ENCODE measurements at regions not wholly inside any gene's neighbourhood (a gene's known extent, or its start where the extent isn't known, plus 50 kb on each side); places are given as distances from the start of the nearest gene placed in this dataset.

DNA sequence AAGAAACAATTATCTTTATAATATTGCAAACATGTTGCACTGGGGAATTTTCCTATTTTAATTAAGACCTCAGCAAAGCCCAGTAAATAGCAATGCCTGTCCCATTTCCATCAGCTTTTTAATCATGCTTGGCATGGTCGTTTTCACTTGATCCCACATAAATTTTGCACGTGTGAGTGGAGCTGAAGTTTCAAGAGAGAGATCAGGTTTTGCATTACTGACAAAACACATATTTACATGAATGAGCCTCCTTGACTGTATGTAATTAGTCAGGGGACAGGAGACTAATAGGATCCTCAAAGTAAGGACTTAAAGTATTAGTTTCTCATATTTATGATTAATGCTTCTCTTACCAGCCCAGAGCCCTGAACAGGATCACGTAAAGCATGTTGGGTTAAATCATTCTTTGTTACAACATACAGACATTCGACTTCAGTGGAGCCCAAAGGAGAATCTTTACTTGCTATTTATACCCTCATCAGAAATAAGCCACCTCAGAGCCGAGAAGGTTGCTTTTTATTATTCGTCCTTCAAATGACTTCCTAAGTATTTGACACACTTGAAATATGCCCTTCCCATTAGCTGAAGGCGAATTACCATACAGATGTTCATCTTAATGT lies 711.3 kb downstream of the GALR1 start:
- no peak overlapping the region for H3K9ac ChIP-seq (ENCODE audit: low read depth, low read length)
- H3K36me3 ChIP-seq (ENCODE audit: control insufficient read depth, insufficient read depth, low read length): no peaks in the 10 kb centered on the region
- H3K27ac ChIP-seq (ENCODE audit: low read depth, low read length): no peak overlapping the region
- H3K9me3 ChIP-seq (ENCODE audit: control insufficient read depth, insufficient read depth, low read length): no peaks in the 10 kb centered on the region
- H3K4me1 ChIP-seq (ENCODE audit: control insufficient read depth, insufficient read depth, low read length): no peaks in the 10 kb centered on the region
- no peak overlapping the region for H3K4me3 ChIP-seq (ENCODE audit: low read depth, low read length)
- no peaks in the 10 kb centered on the region for H3K27me3 ChIP-seq (ENCODE audit: control insufficient read depth, insufficient read depth, low read length)

DNA sequence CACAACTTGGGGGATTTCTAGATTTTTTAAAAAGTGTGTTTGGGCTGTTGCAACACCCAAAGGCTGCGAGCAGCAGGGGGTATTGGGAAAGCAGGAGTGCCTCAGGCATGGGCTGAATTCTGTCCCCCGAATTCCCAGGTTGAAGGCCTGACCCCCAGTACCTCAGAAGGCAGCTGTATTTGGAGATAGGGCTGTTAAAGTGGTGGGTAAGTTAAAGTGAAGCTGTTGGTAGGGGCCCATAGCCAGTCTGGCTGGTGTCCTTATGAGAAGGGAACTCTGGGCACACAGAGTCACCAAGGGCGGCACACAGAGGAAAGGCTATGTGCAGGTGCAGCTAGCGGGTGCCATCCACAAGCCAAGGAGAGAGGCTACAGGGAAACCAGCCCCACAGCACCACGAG lies 717.4 kb downstream of the GALR1 start:
- Histone ChIP-seq H3K27me3 (ENCODE audit: control insufficient read depth, insufficient read depth, low read length) (no peaks in the 10 kb centered on the region), H3K4me3 (ENCODE audit: low read depth, low read length) (no peak overlapping the region), H3K9ac (ENCODE audit: low read depth, low read length) (no peak overlapping the region), H3K27ac (ENCODE audit: low read depth, low read length) (no peak overlapping the region), H3K9me3 (ENCODE audit: control insufficient read depth, insufficient read depth, low read length) (no peaks in the 10 kb centered on the region), H3K36me3 (ENCODE audit: control insufficient read depth, insufficient read depth, low read length) (no peaks in the 10 kb centered on the region), H3K4me1 (ENCODE audit: control insufficient read depth, insufficient read depth, low read length) (peaks cover 13% of the 10 kb centered on the region)

DNA sequence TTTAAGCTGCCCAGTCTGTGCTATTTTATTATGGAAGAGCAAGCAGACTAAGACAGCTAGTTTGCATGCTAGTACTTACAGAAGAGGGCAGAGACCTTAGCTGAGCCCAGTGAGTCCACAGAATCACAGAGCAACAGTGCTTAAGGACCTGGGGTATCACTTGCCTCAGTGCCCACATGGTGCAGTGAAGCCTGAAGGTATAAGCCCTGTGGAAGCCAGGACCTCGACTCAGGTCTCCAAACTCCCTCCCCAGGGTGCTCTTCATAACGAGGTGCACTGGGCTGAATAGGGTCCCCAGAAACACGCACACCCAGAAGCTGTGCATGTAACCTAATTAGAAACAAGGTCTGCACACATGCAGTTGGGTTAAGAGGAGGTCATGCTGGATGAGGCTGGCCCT lies 718.1 kb downstream of the GALR1 start:
- Histone ChIP-seq H3K9me3 (ENCODE audit: control insufficient read depth, insufficient read depth, low read length) (no peaks in the 10 kb centered on the region), H3K4me1 (ENCODE audit: control insufficient read depth, insufficient read depth, low read length) (peaks cover 13% of the 10 kb centered on the region), H3K4me3 (ENCODE audit: low read depth, low read length) (no peak overlapping the region), H3K27ac (ENCODE audit: low read depth, low read length) (no peak overlapping the region), H3K27me3 (ENCODE audit: control insufficient read depth, insufficient read depth, low read length) (no peaks in the 10 kb centered on the region), H3K9ac (ENCODE audit: low read depth, low read length) (no peak overlapping the region), H3K36me3 (ENCODE audit: control insufficient read depth, insufficient read depth, low read length) (no peaks in the 10 kb centered on the region)

DNA sequence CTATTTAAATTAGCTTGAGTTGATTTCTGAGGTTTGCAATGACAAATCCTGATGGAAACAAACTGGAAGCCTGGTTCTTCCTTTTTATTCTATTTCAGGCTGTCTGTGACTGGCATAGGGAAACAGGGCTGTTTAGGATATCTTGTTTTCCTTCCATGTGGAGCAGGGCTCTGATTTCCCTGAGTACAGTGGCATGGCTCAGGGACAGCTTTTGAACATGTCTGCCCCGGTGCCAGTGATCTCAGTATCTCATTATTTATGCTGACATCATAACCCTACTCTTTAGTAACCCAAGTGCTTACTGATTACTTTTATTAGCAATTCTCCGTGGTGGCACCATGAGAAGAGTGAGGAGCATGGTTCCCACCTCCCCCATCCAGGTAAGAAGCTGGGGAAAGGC lies 720.3 kb downstream of the GALR1 start:
- Histone ChIP-seq H3K4me1 (ENCODE audit: control insufficient read depth, insufficient read depth, low read length) (peaks cover 13% of the 10 kb centered on the region), H3K4me3 (ENCODE audit: low read depth, low read length) (no peak overlapping the region), H3K27me3 (ENCODE audit: control insufficient read depth, insufficient read depth, low read length) (no peaks in the 10 kb centered on the region), H3K9me3 (ENCODE audit: control insufficient read depth, insufficient read depth, low read length) (no peaks in the 10 kb centered on the region), H3K27ac (ENCODE audit: low read depth, low read length) (no peak overlapping the region), H3K9ac (ENCODE audit: low read depth, low read length) (no peak overlapping the region), H3K36me3 (ENCODE audit: control insufficient read depth, insufficient read depth, low read length) (no peaks in the 10 kb centered on the region)

DNA sequence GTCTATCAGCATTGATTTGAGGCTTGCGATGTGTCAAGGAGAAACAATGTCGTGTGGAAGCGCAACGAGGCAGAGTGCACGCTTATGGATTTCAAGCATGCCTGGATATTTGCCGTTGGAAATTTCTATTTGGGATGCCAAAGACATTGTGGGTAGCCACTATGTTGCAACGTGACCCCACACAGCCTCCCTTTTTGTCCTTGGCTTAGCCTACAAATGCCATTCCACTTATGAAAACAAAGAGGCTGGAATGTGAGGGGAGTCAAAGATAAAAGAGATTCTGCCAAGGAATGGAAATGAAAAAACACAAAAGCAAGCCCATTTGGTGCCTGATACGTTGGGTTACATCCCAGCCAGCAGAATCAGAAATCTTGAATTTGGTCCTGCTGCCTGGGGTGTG lies 721.2 kb downstream of the GALR1 start:
- Histone ChIP-seq H3K9ac (ENCODE audit: low read depth, low read length) (no peak overlapping the region), H3K4me1 (ENCODE audit: control insufficient read depth, insufficient read depth, low read length) (peaks cover 13% of the 10 kb centered on the region), H3K4me3 (ENCODE audit: low read depth, low read length) (no peak overlapping the region), H3K36me3 (ENCODE audit: control insufficient read depth, insufficient read depth, low read length) (no peaks in the 10 kb centered on the region), H3K27ac (ENCODE audit: low read depth, low read length) (no peak overlapping the region), H3K9me3 (ENCODE audit: control insufficient read depth, insufficient read depth, low read length) (no peaks in the 10 kb centered on the region), H3K27me3 (ENCODE audit: control insufficient read depth, insufficient read depth, low read length) (no peaks in the 10 kb centered on the region)

DNA sequence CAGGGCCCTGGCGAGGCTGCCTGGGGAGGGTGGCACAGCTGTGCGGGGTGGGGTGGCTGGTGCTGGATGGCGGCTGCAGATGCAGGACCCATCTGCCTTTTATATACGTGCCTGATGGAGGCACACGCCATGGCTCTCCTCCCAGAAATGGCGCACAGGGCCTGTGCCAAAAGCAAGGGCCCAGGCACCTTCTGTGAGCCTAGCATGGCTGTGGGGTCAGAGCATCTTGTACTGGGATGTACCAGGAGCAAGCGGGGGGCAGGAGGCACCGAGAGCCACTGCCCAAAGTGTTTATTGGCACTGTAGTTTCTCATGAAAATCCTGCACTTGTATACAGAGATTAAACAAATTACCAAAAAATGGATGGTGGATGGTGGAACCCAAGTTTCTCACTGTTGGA lies 724.1 kb downstream of the GALR1 start:
- H3K4me3 ChIP-seq (ENCODE audit: low read depth, low read length): no peak overlapping the region
- H3K9me3 ChIP-seq (ENCODE audit: control insufficient read depth, insufficient read depth, low read length): no peaks in the 10 kb centered on the region
- no peak overlapping the region for H3K27ac ChIP-seq (ENCODE audit: low read depth, low read length)
- no peaks in the 10 kb centered on the region for H3K36me3 ChIP-seq (ENCODE audit: control insufficient read depth, insufficient read depth, low read length)
- H3K4me1 ChIP-seq (ENCODE audit: control insufficient read depth, insufficient read depth, low read length): peaks cover 13% of the 10 kb centered on the region
- no peak overlapping the region for H3K9ac ChIP-seq (ENCODE audit: low read depth, low read length)
- H3K27me3 ChIP-seq (ENCODE audit: control insufficient read depth, insufficient read depth, low read length): no peaks in the 10 kb centered on the region

DNA sequence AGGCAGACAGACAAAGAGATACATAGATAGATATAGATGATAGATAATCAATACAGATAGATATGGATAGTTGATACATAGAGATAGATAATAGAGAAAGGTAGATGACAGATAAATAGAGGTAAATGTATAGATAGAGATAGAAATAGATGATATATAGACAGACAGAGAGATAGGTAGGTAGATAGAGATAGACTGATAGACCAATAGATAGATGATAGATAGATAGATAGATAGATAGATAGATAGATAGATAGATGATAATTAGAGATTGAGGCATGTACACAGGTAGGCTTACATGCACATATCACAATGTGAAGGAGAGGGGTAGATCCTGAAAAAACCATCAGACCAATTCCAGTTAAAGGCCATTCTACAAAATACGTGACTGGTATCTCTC lies 724.7 kb downstream of the GALR1 start:
- Histone ChIP-seq H3K9ac (ENCODE audit: low read depth, low read length) (no peak overlapping the region), H3K9me3 (ENCODE audit: control insufficient read depth, insufficient read depth, low read length) (no peaks in the 10 kb centered on the region), H3K4me1 (ENCODE audit: control insufficient read depth, insufficient read depth, low read length) (peaks cover 13% of the 10 kb centered on the region), H3K27me3 (ENCODE audit: control insufficient read depth, insufficient read depth, low read length) (no peaks in the 10 kb centered on the region), H3K27ac (ENCODE audit: low read depth, low read length) (no peak overlapping the region), H3K36me3 (ENCODE audit: control insufficient read depth, insufficient read depth, low read length) (no peaks in the 10 kb centered on the region), H3K4me3 (ENCODE audit: low read depth, low read length) (no peak overlapping the region)

DNA sequence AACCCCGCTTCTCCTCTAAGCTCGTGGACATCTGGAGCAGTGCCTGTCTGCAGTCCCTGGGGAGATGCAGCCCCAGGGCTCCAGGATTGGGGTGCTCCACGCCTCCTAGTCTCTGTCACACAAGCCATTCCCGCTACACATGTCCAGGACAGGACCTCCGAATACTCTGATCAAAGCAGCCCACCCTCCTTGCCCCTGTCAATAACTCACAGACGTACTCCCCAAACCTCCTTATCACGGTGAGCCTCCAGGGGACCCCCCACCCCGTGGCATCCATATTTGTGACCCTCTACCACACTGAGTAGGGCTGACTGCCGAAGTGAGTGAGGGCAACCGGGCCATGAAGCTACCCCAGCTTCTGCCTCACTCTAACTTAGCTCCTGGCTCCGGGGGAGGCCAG lies 727.7 kb downstream of the GALR1 start:
- H3K27ac ChIP-seq (ENCODE audit: low read depth, low read length): no peak overlapping the region
- H3K9me3 ChIP-seq (ENCODE audit: control insufficient read depth, insufficient read depth, low read length): no peaks in the 10 kb centered on the region
- no peaks in the 10 kb centered on the region for H3K4me1 ChIP-seq (ENCODE audit: control insufficient read depth, insufficient read depth, low read length)
- H3K9ac ChIP-seq (ENCODE audit: low read depth, low read length): no peak overlapping the region
- no peaks in the 10 kb centered on the region for H3K36me3 ChIP-seq (ENCODE audit: control insufficient read depth, insufficient read depth, low read length)
- no peak overlapping the region for H3K4me3 ChIP-seq (ENCODE audit: low read depth, low read length)
- no peaks in the 10 kb centered on the region for H3K27me3 ChIP-seq (ENCODE audit: control insufficient read depth, insufficient read depth, low read length)

DNA sequence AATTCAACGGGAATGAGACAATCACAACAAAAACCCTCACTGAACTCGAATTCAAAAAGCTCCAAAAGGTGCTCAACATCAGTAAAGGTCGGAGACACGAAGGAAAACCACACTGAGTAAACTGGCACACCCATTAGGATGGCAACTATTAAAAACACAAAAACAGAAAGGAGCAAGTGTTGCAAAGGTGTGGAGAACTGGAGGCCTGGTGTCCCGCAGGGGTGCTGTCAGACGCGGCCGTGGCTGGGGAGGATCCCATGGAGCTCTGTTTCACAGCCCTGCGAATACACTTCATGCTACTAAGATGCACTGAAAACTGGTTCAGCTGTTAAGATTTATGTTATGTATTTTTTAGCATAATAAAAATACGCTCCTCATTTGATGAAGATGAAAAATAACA lies 730.6 kb downstream of the GALR1 start:
- no peaks in the 10 kb centered on the region for H3K4me1 ChIP-seq (ENCODE audit: control insufficient read depth, insufficient read depth, low read length)
- no peak overlapping the region for H3K27ac ChIP-seq (ENCODE audit: low read depth, low read length)
- no peak overlapping the region for H3K4me3 ChIP-seq (ENCODE audit: low read depth, low read length)
- H3K27me3 ChIP-seq (ENCODE audit: control insufficient read depth, insufficient read depth, low read length): no peaks in the 10 kb centered on the region
- no peaks in the 10 kb centered on the region for H3K36me3 ChIP-seq (ENCODE audit: control insufficient read depth, insufficient read depth, low read length)
- no peaks in the 10 kb centered on the region for H3K9me3 ChIP-seq (ENCODE audit: control insufficient read depth, insufficient read depth, low read length)
- H3K9ac ChIP-seq (ENCODE audit: low read depth, low read length): no peak overlapping the region

DNA sequence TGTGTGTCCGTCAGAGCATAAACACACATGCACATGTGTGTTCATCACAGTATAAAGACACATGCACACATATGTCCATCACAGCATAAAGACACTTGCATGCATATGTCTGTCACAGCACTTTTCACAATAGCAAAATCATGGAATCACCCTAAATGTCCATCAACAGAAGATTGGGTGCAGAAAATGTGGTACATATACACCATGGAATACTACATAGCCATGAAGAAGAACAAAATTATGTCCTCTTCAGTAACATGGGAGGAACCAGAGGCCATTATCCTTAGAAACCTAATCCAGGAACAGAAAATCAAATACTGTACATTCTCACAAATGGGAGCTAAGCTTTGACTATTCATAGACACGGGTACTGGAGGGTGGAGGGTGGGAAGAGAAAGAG lies 732.2 kb downstream of the GALR1 start:
- Histone ChIP-seq H3K9ac (ENCODE audit: low read depth, low read length) (no peak overlapping the region), H3K27ac (ENCODE audit: low read depth, low read length) (no peak overlapping the region), H3K36me3 (ENCODE audit: control insufficient read depth, insufficient read depth, low read length) (no peaks in the 10 kb centered on the region), H3K27me3 (ENCODE audit: control insufficient read depth, insufficient read depth, low read length) (no peaks in the 10 kb centered on the region), H3K9me3 (ENCODE audit: control insufficient read depth, insufficient read depth, low read length) (no peaks in the 10 kb centered on the region), H3K4me3 (ENCODE audit: low read depth, low read length) (no peak overlapping the region), H3K4me1 (ENCODE audit: control insufficient read depth, insufficient read depth, low read length) (no peaks in the 10 kb centered on the region)

DNA sequence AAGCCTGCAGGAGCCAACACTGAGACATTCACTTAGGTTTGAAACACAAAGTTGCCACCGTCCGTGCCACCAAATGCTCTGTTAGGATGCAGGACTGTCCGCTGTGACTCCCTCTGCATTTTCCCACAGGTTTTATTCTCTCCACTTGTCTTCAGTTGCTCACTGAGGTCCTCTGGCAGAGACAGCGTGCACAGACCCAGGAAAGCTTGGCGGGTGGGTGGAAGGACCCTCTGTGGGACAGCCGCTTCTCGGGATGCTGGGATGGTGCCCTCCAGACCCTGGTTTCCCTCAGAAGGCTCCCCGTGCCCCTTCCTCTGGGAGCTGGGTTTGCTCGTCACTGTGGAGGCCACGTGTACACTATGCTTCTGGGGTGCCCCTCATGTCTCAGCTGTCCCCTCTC lies 733.6 kb downstream of the GALR1 start:
- Histone ChIP-seq H3K36me3 (ENCODE audit: control insufficient read depth, insufficient read depth, low read length) (no peaks in the 10 kb centered on the region), H3K27me3 (ENCODE audit: control insufficient read depth, insufficient read depth, low read length) (no peaks in the 10 kb centered on the region), H3K4me1 (ENCODE audit: control insufficient read depth, insufficient read depth, low read length) (no peaks in the 10 kb centered on the region), H3K27ac (ENCODE audit: low read depth, low read length) (no peak overlapping the region), H3K9me3 (ENCODE audit: control insufficient read depth, insufficient read depth, low read length) (no peaks in the 10 kb centered on the region), H3K4me3 (ENCODE audit: low read depth, low read length) (no peak overlapping the region), H3K9ac (ENCODE audit: low read depth, low read length) (no peak overlapping the region)

DNA sequence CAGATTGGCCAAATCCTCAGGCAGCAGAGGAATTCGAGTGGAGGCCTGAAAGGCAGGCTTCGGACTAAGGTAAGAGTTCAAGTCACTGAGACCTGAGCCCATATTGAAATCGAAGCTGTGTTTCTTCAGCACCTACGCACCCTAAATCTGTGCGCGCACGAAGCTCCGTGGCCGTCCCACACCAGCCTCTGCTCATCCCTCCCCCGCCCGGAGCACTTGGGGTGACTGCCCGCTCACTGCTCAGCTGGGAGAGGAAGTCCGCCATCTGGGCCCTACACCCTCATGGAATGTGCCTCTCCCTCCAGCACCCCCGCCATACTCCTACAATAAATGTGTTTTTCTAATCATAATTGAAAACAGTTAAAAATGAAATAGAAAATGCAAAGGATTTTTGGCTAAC lies 734.5 kb downstream of the GALR1 start:
- Histone ChIP-seq H3K27me3 (ENCODE audit: control insufficient read depth, insufficient read depth, low read length) (no peaks in the 10 kb centered on the region), H3K4me3 (ENCODE audit: low read depth, low read length) (no peak overlapping the region), H3K4me1 (ENCODE audit: control insufficient read depth, insufficient read depth, low read length) (no peaks in the 10 kb centered on the region), H3K9me3 (ENCODE audit: control insufficient read depth, insufficient read depth, low read length) (no peaks in the 10 kb centered on the region), H3K36me3 (ENCODE audit: control insufficient read depth, insufficient read depth, low read length) (no peaks in the 10 kb centered on the region), H3K27ac (ENCODE audit: low read depth, low read length) (no peak overlapping the region), H3K9ac (ENCODE audit: low read depth, low read length) (no peak overlapping the region)

Measured in HUES48 (cell line).